Mucosa of descending colon (tissue), 3 donors: ENCODE measurements at regions not wholly inside any gene's neighbourhood (a gene's known extent, or its start where the extent isn't known, plus 50 kb on each side); places are given as distances from the start of the nearest gene placed in this dataset.

Experiments used
- ATAC-seq: fragments of 200-7000 bp; cut with Tn5 transposase; one replicate; pipeline ENCODE4 v1.9.1; 2020; ENCODE audit warnings: mild to moderate bottlenecking, moderate library complexity
- DNase-seq, 3 donors: peaks; one replicate each; pipeline ENCODE4 v3.0.0-alpha.2; 2020
- H3K36me3 ChIP-seq: fragments of 200-600 bp; one replicate; pipeline ENCODE4 v1.8.0; 2021; ENCODE audit warnings: low read depth, mild to moderate bottlenecking
- H3K4me1 ChIP-seq: fragments of 200-600 bp; one replicate; pipeline ENCODE4 v1.8.0; 2021; ENCODE audit warnings: low read depth, mild to moderate bottlenecking
- H3K4me3 ChIP-seq: fragments of 200-600 bp; one replicate; pipeline ENCODE4 v1.8.0; 2021; ENCODE audit warnings: mild to moderate bottlenecking
- H3K9me3 ChIP-seq: fragments of 200-600 bp; one replicate; pipeline ENCODE4 v1.8.0; 2021; ENCODE audit warnings: mild to moderate bottlenecking
- CTCF ChIP-seq: fragments of 200-600 bp; IDR thresholded peaks from one replicate; pipeline ENCODE4 v1.8.0; 2022; ENCODE audit warnings: antibody characterized with exemption, mild to moderate bottlenecking
- intact Hi-C, 2 donors: fragments of 100-400 bp; cut with DNase I in 1 of 2; cut with micrococcal nuclease in 1 of 2; formaldehyde crosslinking; loops; one replicate each; pipeline versions ENCODE4 v1.11.0 to v1.11.1; 2022; cut with DNase I, micrococcal nuclease
- donor health status: DM: no; HTN: no; CAD: no; lungs with moderate emphysema.
- donor health status: DM: no; HTN: no; CAD: no.
- donor health status: DM: no; HTN: yes; CAD: no.

GRCh38 chr6:164124986-164125385, 710.5 kb downstream of the QKI start:
- no peak for ATAC-seq
- TF ChIP-seq CTCF, result no peak
- peaks cover 25% of the 10 kb centered on the region for H3K9me3 ChIP-seq
- no peak for DNase-seq
- intact Hi-C loops, result no loop called here
- no peak overlapping the region for H3K4me3 ChIP-seq
- H3K4me1 ChIP-seq, result no peaks in the 10 kb centered on the region
- H3K36me3 ChIP-seq, result no peaks in the 10 kb centered on the region

- no peak for TF ChIP-seq CTCF
- intact Hi-C loops, result no loop called here
- H3K4me3 ChIP-seq, result no peak overlapping the region
- ATAC-seq (no peak), DNase-seq (no peak)
- H3K9me3 ChIP-seq, result peaks cover 25% of the 10 kb centered on the region
- H3K36me3 ChIP-seq, result no peaks in the 10 kb centered on the region
- H3K4me1 ChIP-seq, result no peaks in the 10 kb centered on the region
Observed at GRCh38 chr6:164124473-164124872, 710.0 kb downstream of the QKI start.

GRCh38 chr6:164122109-164122508, 707.6 kb downstream of the QKI start:
- TF ChIP-seq CTCF, result no peak
- Histone ChIP-seq H3K36me3 (no peaks in the 10 kb centered on the region), H3K4me3 (no peak overlapping the region), H3K9me3 (peaks cover 28% of the 10 kb centered on the region), H3K4me1 (no peaks in the 10 kb centered on the region)
- DNase-seq, result no peak
- ATAC-seq, result no peak
- intact Hi-C loops, result no loop called here

GRCh38 chr6:164121527-164121926, 707.0 kb downstream of the QKI start:
- Histone ChIP-seq H3K4me1 (no peaks in the 10 kb centered on the region), H3K4me3 (no peak overlapping the region), H3K9me3 (peaks cover 28% of the 10 kb centered on the region), H3K36me3 (no peaks in the 10 kb centered on the region)
- ATAC-seq (no peak), DNase-seq (no peak)
- intact Hi-C loops, result no loop called here
- TF ChIP-seq CTCF, result no peak

GRCh38 chr6:164114651-164115050, 700.1 kb downstream of the QKI start:
- Histone ChIP-seq H3K9me3 (peaks cover 30% of the 10 kb centered on the region), H3K4me1 (no peaks in the 10 kb centered on the region), H3K4me3 (no peak overlapping the region), H3K36me3 (no peaks in the 10 kb centered on the region)
- ATAC-seq, result no peak
- DNase-seq, result no peak
- intact Hi-C loops, result no loop called here
- no peak for TF ChIP-seq CTCF

- intact Hi-C loops, result no loop called here
- H3K9me3 ChIP-seq, result peaks cover 32% of the 10 kb centered on the region
- no peak for TF ChIP-seq CTCF
- no peaks in the 10 kb centered on the region for H3K36me3 ChIP-seq
- no peak overlapping the region for H3K4me3 ChIP-seq
- DNase-seq, result no peak
- H3K4me1 ChIP-seq, result no peaks in the 10 kb centered on the region
- no peak for ATAC-seq
Observed at GRCh38 chr6:164114051-164114450, 699.5 kb downstream of the QKI start.
